Skeletal muscle tissue (tissue), 3 donors: ENCODE measurements at regions not wholly inside any gene's neighbourhood (a gene's known extent, or its start where the extent isn't known, plus 50 kb on each side); places are given as distances from the start of the nearest gene placed in this dataset.
"Not testable (repeated sequence)": the region's sequence is repeated elsewhere in the genome, so short reads cannot be mapped to it uniquely, and the experiment has no call there.

Experiments
- H3K27ac ChIP-seq: one replicate; pipeline ENCODE4 v1.7.0; 2013; ENCODE audit warnings: mild to moderate bottlenecking, low read depth, low read length, inconsistent platforms
- H3K27me3 ChIP-seq, 3 donors: one replicate each; pipeline ENCODE4 v1.7.0; 2013; ENCODE audit warnings: low read length in 3 of 3; ENCODE audit not compliant: control insufficient read depth in 3 of 3, insufficient read depth in 3 of 3
- H3K36me3 ChIP-seq, 3 donors: one replicate each; pipeline ENCODE4 v1.7.0; 2013; ENCODE audit warnings: low read length in 3 of 3; ENCODE audit not compliant: control insufficient read depth in 3 of 3, insufficient read depth in 3 of 3
- H3K4me1 ChIP-seq, 3 donors: one replicate each; pipeline ENCODE4 v1.7.0; 2013; ENCODE audit warnings: low read length in 3 of 3, mild to moderate bottlenecking in 3 of 3; ENCODE audit not compliant: control insufficient read depth in 3 of 3, insufficient read depth in 3 of 3
- H3K4me3 ChIP-seq, 3 donors: one replicate each; pipeline ENCODE4 v1.7.0; 2013; ENCODE audit warnings: low read length in 3 of 3
- H3K9ac ChIP-seq, 3 donors: one replicate each; pipeline ENCODE4 v1.7.0; 2013; ENCODE audit warnings: low read length in 3 of 3, mild to moderate bottlenecking in 3 of 3, moderate library complexity in 2 of 3, low read depth in 1 of 3
- H3K9me3 ChIP-seq, 3 donors: one replicate each; pipeline ENCODE4 v1.7.0; 2013; ENCODE audit warnings: low read length in 3 of 3; ENCODE audit not compliant: control insufficient read depth in 3 of 3
- donor health status: Osteomylitis.

GRCh38 chr13:65943024-65943423 lies 1287.1 kb downstream of the PCDH9 start:
- H3K36me3 ChIP-seq: no peaks in the 10 kb centered on the region
- no peaks in the 10 kb centered on the region for H3K9me3 ChIP-seq
- no peaks in the 10 kb centered on the region for H3K4me1 ChIP-seq
- H3K27ac ChIP-seq: no peak overlapping the region
- H3K27me3 ChIP-seq: no peaks in the 10 kb centered on the region
- H3K9ac ChIP-seq: no peak overlapping the region
- H3K4me3 ChIP-seq: no peak overlapping the region

- Histone ChIP-seq H3K4me1 (no peaks in the 10 kb centered on the region), H3K27me3 (no peaks in the 10 kb centered on the region), H3K4me3 (no peak overlapping the region), H3K9me3 (no peaks in the 10 kb centered on the region), H3K9ac (no peak overlapping the region), H3K27ac (no peak overlapping the region), H3K36me3 (no peaks in the 10 kb centered on the region)
These were observed 1289.4 kb downstream of the PCDH9 start for GRCh38 chr13:65940720-65941119.

- Histone ChIP-seq H3K9me3 (no peaks in the 10 kb centered on the region), H3K36me3 (no peaks in the 10 kb centered on the region), H3K27me3 (no peaks in the 10 kb centered on the region), H3K27ac (no peak overlapping the region), H3K4me1 (no peaks in the 10 kb centered on the region), H3K4me3 (no peak overlapping the region), H3K9ac (no peak overlapping the region)
These were observed 1292.9 kb downstream of the PCDH9 start for GRCh38 chr13:65937251-65937650.

GRCh38 chr13:65936249-65936648 lies 1293.9 kb downstream of the PCDH9 start:
- H3K4me1 ChIP-seq: no peaks in the 10 kb centered on the region
- H3K4me3 ChIP-seq: no peak overlapping the region
- H3K9ac ChIP-seq: no peak overlapping the region
- H3K27ac ChIP-seq: no peak overlapping the region
- no peaks in the 10 kb centered on the region for H3K9me3 ChIP-seq
- H3K36me3 ChIP-seq: no peaks in the 10 kb centered on the region
- H3K27me3 ChIP-seq: no peaks in the 10 kb centered on the region

- H3K9me3 ChIP-seq: no peaks in the 10 kb centered on the region
- no peaks in the 10 kb centered on the region for H3K4me1 ChIP-seq
- no peak overlapping the region for H3K4me3 ChIP-seq
- no peak overlapping the region for H3K27ac ChIP-seq
- no peaks in the 10 kb centered on the region for H3K36me3 ChIP-seq
- no peak overlapping the region for H3K9ac ChIP-seq
- H3K27me3 ChIP-seq: no peaks in the 10 kb centered on the region
These were observed 1297.4 kb downstream of the PCDH9 start for GRCh38 chr13:65932587-65933239.

- H3K9me3 ChIP-seq: no peaks in the 10 kb centered on the region
- no peaks in the 10 kb centered on the region for H3K27me3 ChIP-seq
- H3K4me1 ChIP-seq: no peaks in the 10 kb centered on the region
- H3K27ac ChIP-seq: no peak overlapping the region
- no peak overlapping the region for H3K4me3 ChIP-seq
- no peaks in the 10 kb centered on the region for H3K36me3 ChIP-seq
- no peak overlapping the region for H3K9ac ChIP-seq
These were observed 1298.1 kb downstream of the PCDH9 start for GRCh38 chr13:65932013-65932412.

- no peaks in the 10 kb centered on the region for H3K27me3 ChIP-seq
- no peak overlapping the region for H3K27ac ChIP-seq
- H3K4me1 ChIP-seq: no peaks in the 10 kb centered on the region
- no peaks in the 10 kb centered on the region for H3K9me3 ChIP-seq
- H3K4me3 ChIP-seq: no peak overlapping the region
- no peak overlapping the region for H3K9ac ChIP-seq
- no peaks in the 10 kb centered on the region for H3K36me3 ChIP-seq
These were observed 1300.7 kb downstream of the PCDH9 start for GRCh38 chr13:65929436-65929835.

- H3K27ac ChIP-seq: no peak overlapping the region
- H3K9ac ChIP-seq: no peak overlapping the region
- no peaks in the 10 kb centered on the region for H3K27me3 ChIP-seq
These were observed 1303.4 kb downstream of the PCDH9 start for GRCh38 chr13:65926750-65927171.

GRCh38 chr13:65922846-65923245 lies 1307.3 kb downstream of the PCDH9 start:
- H3K36me3 ChIP-seq, H3K27me3 ChIP-seq, H3K27ac ChIP-seq, H3K4me1 ChIP-seq, H3K9me3 ChIP-seq, H3K9ac ChIP-seq, H3K4me3 ChIP-seq: not testable (repeated sequence)

More at GRCh38 chr13:65926750-65927171, 1303.4 kb downstream of the PCDH9 start:
- Histone ChIP-seq H3K4me3 (no peak overlapping the region), H3K9me3 (no peaks in the 10 kb centered on the region), H3K36me3 (no peaks in the 10 kb centered on the region), H3K4me1 (no peaks in the 10 kb centered on the region)

- Histone ChIP-seq H3K4me1 (no peaks in the 10 kb centered on the region), H3K9ac (no peak overlapping the region), H3K36me3 (no peaks in the 10 kb centered on the region), H3K27me3 (no peaks in the 10 kb centered on the region), H3K4me3 (no peak overlapping the region), H3K27ac (no peak overlapping the region), H3K9me3 (no peaks in the 10 kb centered on the region)
These were observed 1308.2 kb downstream of the PCDH9 start for GRCh38 chr13:65921933-65922332.
